ENCODE measurements at regions not wholly inside any gene's neighbourhood (a gene's known extent, or its start where the extent isn't known, plus 50 kb on each side); places are given as distances from the start of the nearest gene placed in this dataset.

DNA sequence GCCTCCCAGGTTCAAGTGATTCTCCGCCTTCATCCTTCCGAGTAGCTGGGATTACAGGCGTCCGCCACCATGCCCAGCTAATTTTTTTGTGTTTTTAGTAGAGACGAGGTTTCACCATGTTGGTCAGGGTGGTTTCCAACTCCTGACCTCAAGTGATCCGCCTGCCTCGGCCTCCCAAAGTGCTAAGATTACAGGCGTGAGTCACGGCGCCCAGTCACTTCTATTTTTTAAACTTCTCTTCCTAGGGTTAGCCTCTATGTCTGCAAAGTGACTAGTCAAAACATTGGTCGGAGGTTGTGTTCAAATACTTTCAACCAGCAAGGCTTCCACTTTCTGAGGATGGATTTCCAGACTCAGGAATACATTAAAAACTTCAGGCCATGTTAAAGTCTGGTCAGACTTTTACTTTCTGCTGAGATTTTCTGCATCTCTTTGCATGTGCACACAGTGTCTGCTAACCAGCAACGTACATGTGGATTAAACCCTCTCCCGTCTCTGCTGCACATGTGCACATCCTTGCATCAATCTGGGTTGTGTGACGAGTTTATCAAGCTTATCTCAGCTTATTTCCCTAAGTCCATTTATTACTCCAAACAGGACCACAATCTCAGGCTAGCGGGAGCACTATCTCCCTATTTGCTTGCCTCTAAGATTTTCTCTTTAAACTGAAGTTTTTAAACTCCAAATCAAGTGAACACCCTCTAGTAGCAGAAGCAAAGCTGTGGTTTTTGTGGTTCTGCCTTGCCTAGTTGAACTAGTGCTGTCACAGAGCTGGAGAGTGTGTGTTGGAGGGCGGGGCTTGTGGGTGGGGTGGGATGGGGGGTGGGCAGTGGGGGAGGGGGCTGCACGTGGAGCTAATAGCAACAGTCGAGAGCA, 525.2 kb upstream of the GOT2 start:
- H3K27me3 ChIP-seq (ENCODE audit: control insufficient read depth, insufficient read depth, low read length), result no peaks in the 10 kb centered on the region
- no peak overlapping the region for H3K9ac ChIP-seq (ENCODE audit: low read length)
- H3K9me3 ChIP-seq (ENCODE audit: control insufficient read depth, low read depth, low read length), result no peaks in the 10 kb centered on the region
- H3K27ac ChIP-seq (ENCODE audit: low read length), result no peak overlapping the region
- no peak overlapping the region for H3K4me3 ChIP-seq (ENCODE audit: low read length)
- H3K4me1 ChIP-seq (ENCODE audit: control insufficient read depth, low read depth, low read length), result no peaks in the 10 kb centered on the region
- no peaks in the 10 kb centered on the region for H3K36me3 ChIP-seq (ENCODE audit: control insufficient read depth, low read depth, low read length)

DNA sequence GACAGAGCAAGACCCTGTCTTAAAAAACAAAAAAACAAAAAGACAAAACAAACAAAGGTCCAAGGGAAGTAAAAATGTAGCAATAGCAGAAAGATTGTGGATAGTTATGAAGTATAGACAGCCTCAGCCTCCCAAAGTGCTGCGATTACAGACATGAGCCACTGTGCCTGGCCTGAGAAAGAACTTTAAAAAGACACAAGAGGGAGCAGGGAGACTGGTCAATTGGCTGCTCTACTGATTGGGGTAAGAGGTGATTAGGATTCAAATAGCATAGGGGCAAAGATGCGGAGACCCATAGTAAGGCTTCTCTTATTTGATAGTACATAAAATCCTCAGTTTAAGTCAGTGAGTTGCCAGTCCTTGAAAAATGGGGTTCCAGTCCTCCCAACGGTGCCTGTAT, 518.2 kb upstream of the GOT2 start:
- no peaks in the 10 kb centered on the region for H3K36me3 ChIP-seq (ENCODE audit: control insufficient read depth, low read depth, low read length)
- no peaks in the 10 kb centered on the region for H3K9me3 ChIP-seq (ENCODE audit: control insufficient read depth, low read depth, low read length)
- H3K4me3 ChIP-seq (ENCODE audit: low read length), result no peak overlapping the region
- no peak overlapping the region for H3K9ac ChIP-seq (ENCODE audit: low read length)
- no peaks in the 10 kb centered on the region for H3K27me3 ChIP-seq (ENCODE audit: control insufficient read depth, insufficient read depth, low read length)
- no peak overlapping the region for H3K27ac ChIP-seq (ENCODE audit: low read length)
- peaks cover 7% of the 10 kb centered on the region for H3K4me1 ChIP-seq (ENCODE audit: control insufficient read depth, low read depth, low read length)

DNA sequence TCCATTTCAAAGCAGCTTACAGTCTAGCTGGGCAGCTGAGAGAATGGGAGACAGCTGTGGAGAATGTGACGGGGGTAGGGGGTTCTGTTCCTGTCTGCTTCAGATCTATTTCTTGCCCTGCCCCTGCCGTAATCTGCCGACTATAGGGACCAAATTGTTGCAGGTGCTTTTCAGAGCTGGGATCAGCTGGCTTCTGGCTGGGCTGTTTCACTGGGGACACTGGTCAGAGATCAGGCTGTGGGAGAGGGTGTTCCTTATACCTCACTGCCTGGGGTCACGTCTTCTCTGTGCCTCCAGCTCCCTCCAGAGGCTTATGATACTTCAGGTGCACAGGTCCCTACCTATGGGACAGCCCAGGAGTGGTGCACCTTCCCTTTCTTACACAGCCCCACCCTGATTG, 514.9 kb upstream of the GOT2 start:
- Histone ChIP-seq H3K36me3 (ENCODE audit: control insufficient read depth, low read depth, low read length) (no peaks in the 10 kb centered on the region), H3K4me3 (ENCODE audit: low read length) (no peak overlapping the region), H3K4me1 (ENCODE audit: control insufficient read depth, low read depth, low read length) (peaks cover 7% of the 10 kb centered on the region), H3K27me3 (ENCODE audit: control insufficient read depth, insufficient read depth, low read length) (no peaks in the 10 kb centered on the region), H3K9me3 (ENCODE audit: control insufficient read depth, low read depth, low read length) (no peaks in the 10 kb centered on the region), H3K27ac (ENCODE audit: low read length) (no peak overlapping the region), H3K9ac (ENCODE audit: low read length) (no peak overlapping the region)

DNA sequence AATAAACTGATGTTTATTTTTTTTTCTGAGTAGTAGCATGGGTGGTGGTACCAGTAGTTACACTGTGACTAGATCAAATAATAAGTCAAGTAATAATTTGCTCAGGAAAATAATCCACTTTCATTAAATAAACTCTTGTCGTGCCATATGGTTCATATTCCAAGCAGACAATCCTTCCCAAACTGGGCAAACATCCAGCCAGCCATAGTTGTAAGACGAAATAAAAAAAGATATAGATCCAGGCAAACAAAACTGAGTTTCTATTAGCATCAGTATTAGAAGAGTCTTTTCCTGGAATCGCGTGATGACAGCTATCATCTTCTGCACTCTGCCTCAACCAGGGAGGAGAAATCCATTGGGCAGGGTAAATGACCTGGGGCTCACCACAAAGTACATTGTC, 508.4 kb upstream of the GOT2 start:
- Histone ChIP-seq H3K9ac (ENCODE audit: low read length) (no peak overlapping the region), H3K27me3 (ENCODE audit: control insufficient read depth, insufficient read depth, low read length) (no peaks in the 10 kb centered on the region), H3K9me3 (ENCODE audit: control insufficient read depth, low read depth, low read length) (no peaks in the 10 kb centered on the region), H3K4me3 (ENCODE audit: low read length) (no peak overlapping the region), H3K4me1 (ENCODE audit: control insufficient read depth, low read depth, low read length) (peaks cover 2% of the 10 kb centered on the region), H3K27ac (ENCODE audit: low read length) (no peak overlapping the region), H3K36me3 (ENCODE audit: control insufficient read depth, low read depth, low read length) (no peaks in the 10 kb centered on the region)

DNA sequence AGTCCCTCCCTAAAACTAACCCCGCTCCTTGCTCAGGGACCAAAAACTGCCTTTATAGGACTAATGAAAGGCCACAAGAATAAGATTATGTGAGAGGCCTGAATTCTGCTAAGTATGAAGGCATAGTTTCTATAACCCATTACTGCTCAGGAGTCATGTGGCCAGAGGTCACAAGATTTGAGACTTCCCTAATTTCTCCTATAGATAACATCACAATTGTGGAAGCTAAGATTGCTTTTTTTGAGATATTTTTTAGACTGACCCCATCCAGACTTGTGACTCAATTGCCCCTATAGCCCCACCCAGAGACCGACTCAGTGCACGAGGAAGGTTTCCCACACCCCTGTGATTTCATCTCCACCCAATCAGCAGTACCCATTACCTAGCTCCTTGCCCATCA, 504.1 kb upstream of the GOT2 start:
- H3K27me3 ChIP-seq (ENCODE audit: control insufficient read depth, insufficient read depth, low read length), result no peaks in the 10 kb centered on the region
- H3K36me3 ChIP-seq (ENCODE audit: control insufficient read depth, low read depth, low read length), result no peaks in the 10 kb centered on the region
- no peak overlapping the region for H3K9ac ChIP-seq (ENCODE audit: low read length)
- H3K27ac ChIP-seq (ENCODE audit: low read length), result no peak overlapping the region
- H3K9me3 ChIP-seq (ENCODE audit: control insufficient read depth, low read depth, low read length), result no peaks in the 10 kb centered on the region
- H3K4me3 ChIP-seq (ENCODE audit: low read length), result no peak overlapping the region
- peaks cover 22% of the 10 kb centered on the region for H3K4me1 ChIP-seq (ENCODE audit: control insufficient read depth, low read depth, low read length)

DNA sequence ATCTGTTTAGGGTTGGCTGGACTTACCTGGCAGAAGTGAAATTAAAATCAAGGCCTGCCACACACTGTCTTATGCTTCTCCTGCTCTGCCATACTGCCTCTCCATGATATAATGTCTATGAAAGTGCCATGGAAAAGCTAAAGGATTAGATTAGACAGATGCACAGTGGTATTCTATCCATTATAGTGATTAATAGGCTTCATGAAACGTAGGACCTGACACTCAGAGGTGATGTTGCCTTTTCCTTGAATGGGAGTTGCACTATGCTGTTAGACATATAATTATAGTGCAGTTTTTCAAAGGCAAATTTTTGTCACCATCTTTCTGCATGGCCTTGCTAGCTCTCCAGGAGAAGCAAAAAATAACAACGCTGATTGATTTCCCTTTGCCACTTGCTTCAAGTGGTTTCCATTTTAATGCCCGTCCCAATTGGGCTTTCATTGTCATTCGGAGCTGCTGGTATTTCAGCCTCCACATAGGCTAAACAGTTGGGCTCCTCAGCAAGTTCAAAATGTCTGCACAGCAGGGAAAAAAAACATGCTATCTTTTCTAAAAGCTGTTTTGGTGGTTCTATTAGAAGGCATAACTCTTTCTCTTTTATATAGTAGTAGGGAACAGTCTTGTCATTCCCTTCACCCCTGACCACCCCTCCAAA, 502.8 kb upstream of the GOT2 start:
- H3K4me1 ChIP-seq (ENCODE audit: control insufficient read depth, low read depth, low read length), result peaks cover 22% of the 10 kb centered on the region
- H3K9ac ChIP-seq (ENCODE audit: low read length), result no peak overlapping the region
- H3K27ac ChIP-seq (ENCODE audit: low read length), result no peak overlapping the region
- H3K36me3 ChIP-seq (ENCODE audit: control insufficient read depth, low read depth, low read length), result no peaks in the 10 kb centered on the region
- H3K27me3 ChIP-seq (ENCODE audit: control insufficient read depth, insufficient read depth, low read length), result no peaks in the 10 kb centered on the region
- no peaks in the 10 kb centered on the region for H3K9me3 ChIP-seq (ENCODE audit: control insufficient read depth, low read depth, low read length)
- no peak overlapping the region for H3K4me3 ChIP-seq (ENCODE audit: low read length)

DNA sequence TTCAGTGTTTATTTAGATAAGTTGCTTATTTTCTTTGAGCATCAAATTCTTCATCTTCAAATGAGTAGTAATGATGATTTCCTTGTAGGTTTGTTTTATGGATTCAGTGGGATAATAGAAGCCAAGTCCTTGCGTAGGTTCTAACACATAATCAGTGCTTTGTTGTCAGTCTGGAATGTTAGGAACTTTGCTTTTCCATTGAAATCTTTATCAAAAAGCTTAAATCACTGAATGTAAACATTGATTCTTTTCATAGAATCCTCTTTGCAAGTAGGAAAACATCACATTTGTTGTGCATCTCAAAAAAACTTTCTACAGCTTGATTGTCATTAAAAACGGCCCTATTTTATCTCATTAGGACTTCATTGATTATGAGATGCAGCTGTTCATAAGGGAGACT, 490.3 kb upstream of the GOT2 start:
- H3K27ac ChIP-seq (ENCODE audit: low read length), result no peak overlapping the region
- no peaks in the 10 kb centered on the region for H3K27me3 ChIP-seq (ENCODE audit: control insufficient read depth, insufficient read depth, low read length)
- no peak overlapping the region for H3K9ac ChIP-seq (ENCODE audit: low read length)
- H3K4me3 ChIP-seq (ENCODE audit: low read length), result no peak overlapping the region
- no peaks in the 10 kb centered on the region for H3K36me3 ChIP-seq (ENCODE audit: control insufficient read depth, low read depth, low read length)
- peaks cover 8% of the 10 kb centered on the region for H3K4me1 ChIP-seq (ENCODE audit: control insufficient read depth, low read depth, low read length)
- no peaks in the 10 kb centered on the region for H3K9me3 ChIP-seq (ENCODE audit: control insufficient read depth, low read depth, low read length)

DNA sequence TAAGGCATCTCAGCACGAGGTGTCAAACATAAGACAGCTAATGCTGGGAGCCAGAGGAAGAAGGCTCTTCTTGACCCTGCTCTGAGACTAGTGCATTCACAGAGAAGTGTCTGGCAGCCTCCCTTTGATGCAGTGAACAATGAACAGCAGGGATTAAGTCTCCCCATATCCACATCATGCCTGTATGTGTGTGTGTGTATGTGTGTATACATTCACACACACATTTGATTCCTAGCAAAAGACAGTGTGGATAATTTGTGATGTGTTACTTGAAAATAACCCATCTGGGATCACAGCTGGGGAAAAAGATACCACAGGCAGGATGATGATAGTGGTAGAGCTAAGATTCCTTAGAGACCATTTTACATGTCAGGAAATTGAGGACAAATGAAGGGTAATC, 485.9 kb upstream of the GOT2 start:
- no peak overlapping the region for H3K4me3 ChIP-seq (ENCODE audit: low read length)
- no peaks in the 10 kb centered on the region for H3K9me3 ChIP-seq (ENCODE audit: control insufficient read depth, low read depth, low read length)
- H3K4me1 ChIP-seq (ENCODE audit: control insufficient read depth, low read depth, low read length), result peaks cover 8% of the 10 kb centered on the region
- no peak overlapping the region for H3K27ac ChIP-seq (ENCODE audit: low read length)
- no peaks in the 10 kb centered on the region for H3K27me3 ChIP-seq (ENCODE audit: control insufficient read depth, insufficient read depth, low read length)
- H3K9ac ChIP-seq (ENCODE audit: low read length), result no peak overlapping the region
- no peaks in the 10 kb centered on the region for H3K36me3 ChIP-seq (ENCODE audit: control insufficient read depth, low read depth, low read length)

DNA sequence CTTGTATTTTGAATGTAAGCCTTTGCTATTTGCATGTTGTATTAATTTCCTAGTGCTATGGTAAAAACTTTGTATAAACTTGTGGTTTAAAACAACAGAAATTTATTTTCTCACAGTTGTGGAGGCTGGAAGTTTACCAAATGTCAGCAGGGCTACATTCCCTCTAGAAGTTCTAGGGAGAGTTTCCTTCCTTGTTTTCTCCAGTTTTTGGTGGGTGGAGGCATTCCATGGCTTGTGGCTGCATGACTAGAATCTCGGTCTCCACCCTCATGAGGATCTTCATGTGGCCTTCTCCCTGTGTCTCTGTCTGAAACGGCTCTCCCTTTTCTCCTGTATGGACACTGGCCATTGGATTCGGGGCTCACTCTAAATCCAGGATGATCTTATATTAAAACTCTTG, 482.2 kb upstream of the GOT2 start:
- Histone ChIP-seq H3K4me3 (ENCODE audit: low read length) (no peak overlapping the region), H3K27me3 (ENCODE audit: control insufficient read depth, insufficient read depth, low read length) (no peaks in the 10 kb centered on the region), H3K9ac (ENCODE audit: low read length) (no peak overlapping the region), H3K4me1 (ENCODE audit: control insufficient read depth, low read depth, low read length) (peaks cover 5% of the 10 kb centered on the region), H3K9me3 (ENCODE audit: control insufficient read depth, low read depth, low read length) (no peaks in the 10 kb centered on the region), H3K36me3 (ENCODE audit: control insufficient read depth, low read depth, low read length) (no peaks in the 10 kb centered on the region), H3K27ac (ENCODE audit: low read length) (no peak overlapping the region)

DNA sequence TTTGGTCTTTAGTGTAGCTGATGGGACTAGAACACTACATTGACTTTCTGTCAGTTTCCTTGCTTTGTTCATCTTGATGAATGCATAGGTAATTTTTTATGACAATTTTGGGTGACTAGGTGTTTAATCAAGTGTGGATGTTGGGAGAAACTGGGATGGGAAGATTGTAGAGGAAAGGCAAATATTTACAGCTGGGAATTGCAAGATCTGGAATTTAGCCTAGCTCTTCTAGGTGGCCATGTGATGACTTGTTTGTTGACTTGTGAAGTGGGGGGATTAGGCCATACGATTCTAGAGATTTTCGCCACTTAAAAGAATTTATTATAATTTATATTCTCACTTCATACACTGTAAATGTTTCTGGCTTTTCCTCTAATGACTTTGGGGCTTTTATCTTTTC, 480.3 kb upstream of the GOT2 start:
- H3K36me3 ChIP-seq (ENCODE audit: control insufficient read depth, low read depth, low read length), result no peaks in the 10 kb centered on the region
- no peak overlapping the region for H3K27ac ChIP-seq (ENCODE audit: low read length)
- peaks cover 19% of the 10 kb centered on the region for H3K4me1 ChIP-seq (ENCODE audit: control insufficient read depth, low read depth, low read length)
- H3K9me3 ChIP-seq (ENCODE audit: control insufficient read depth, low read depth, low read length), result no peaks in the 10 kb centered on the region
- H3K27me3 ChIP-seq (ENCODE audit: control insufficient read depth, insufficient read depth, low read length), result no peaks in the 10 kb centered on the region
- no peak overlapping the region for H3K9ac ChIP-seq (ENCODE audit: low read length)
- no peak overlapping the region for H3K4me3 ChIP-seq (ENCODE audit: low read length)

DNA sequence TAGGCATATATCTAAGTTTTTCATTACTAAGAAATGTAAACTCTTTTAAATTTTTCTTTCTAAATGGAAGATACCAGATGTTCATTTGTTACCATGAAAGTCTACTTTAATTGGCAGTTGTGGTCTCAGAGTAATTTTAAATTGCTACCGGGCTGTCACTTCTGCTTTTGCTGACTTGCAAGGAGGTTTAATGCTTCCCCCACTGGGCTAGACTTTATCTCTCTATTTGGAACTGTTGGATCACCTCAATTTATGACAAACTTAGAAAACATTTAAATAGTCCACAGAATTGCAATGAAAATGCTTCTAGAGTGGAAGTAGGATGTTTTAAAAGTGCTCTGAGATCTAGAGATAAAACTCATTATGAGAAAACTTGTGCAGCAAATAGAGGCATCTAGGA, 479.8 kb upstream of the GOT2 start:
- H3K4me1 ChIP-seq (ENCODE audit: control insufficient read depth, low read depth, low read length), result peaks cover 19% of the 10 kb centered on the region
- no peaks in the 10 kb centered on the region for H3K36me3 ChIP-seq (ENCODE audit: control insufficient read depth, low read depth, low read length)
- H3K4me3 ChIP-seq (ENCODE audit: low read length), result no peak overlapping the region
- H3K9ac ChIP-seq (ENCODE audit: low read length), result no peak overlapping the region
- no peaks in the 10 kb centered on the region for H3K27me3 ChIP-seq (ENCODE audit: control insufficient read depth, insufficient read depth, low read length)
- H3K27ac ChIP-seq (ENCODE audit: low read length), result no peak overlapping the region
- no peaks in the 10 kb centered on the region for H3K9me3 ChIP-seq (ENCODE audit: control insufficient read depth, low read depth, low read length)

DNA sequence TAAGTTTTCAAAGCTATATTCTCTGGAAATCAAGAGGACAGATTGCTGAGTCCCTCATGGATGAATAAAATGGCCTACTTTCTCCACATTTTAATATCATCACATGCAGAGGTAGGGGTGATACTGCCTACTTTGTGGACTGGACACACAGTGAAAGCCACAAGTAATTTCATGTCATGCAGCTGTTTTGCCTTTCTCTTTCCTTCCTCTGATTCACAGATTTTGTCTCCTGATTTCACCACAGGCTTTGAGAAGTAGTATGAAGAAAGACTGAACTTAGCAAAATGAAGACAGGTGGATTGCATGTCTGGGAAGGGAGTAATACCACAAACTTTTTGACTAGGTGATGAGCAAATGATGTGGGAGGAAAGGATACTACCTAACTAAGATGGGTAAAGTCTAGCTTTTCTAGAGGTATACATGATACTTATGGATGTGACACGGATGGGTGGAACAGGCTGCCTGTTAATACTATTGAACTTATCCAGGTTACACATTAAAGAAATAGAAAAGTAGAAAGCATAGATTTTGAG, 478.4 kb upstream of the GOT2 start:
- no peaks in the 10 kb centered on the region for H3K9me3 ChIP-seq (ENCODE audit: control insufficient read depth, low read depth, low read length)
- H3K4me3 ChIP-seq (ENCODE audit: low read length), result no peak overlapping the region
- H3K27ac ChIP-seq (ENCODE audit: low read length), result no peak overlapping the region
- H3K4me1 ChIP-seq (ENCODE audit: control insufficient read depth, low read depth, low read length), result peaks cover 19% of the 10 kb centered on the region
- H3K36me3 ChIP-seq (ENCODE audit: control insufficient read depth, low read depth, low read length), result no peaks in the 10 kb centered on the region
- H3K27me3 ChIP-seq (ENCODE audit: control insufficient read depth, insufficient read depth, low read length), result no peaks in the 10 kb centered on the region
- no peak overlapping the region for H3K9ac ChIP-seq (ENCODE audit: low read length)

All from iPS-18a (cell line).